Ishikawa (cell line): ENCODE measurements at regions not wholly inside any gene's neighbourhood (a gene's known extent, or its start where the extent isn't known, plus 50 kb on each side); places are given as distances from the start of the nearest gene placed in this dataset.

Source experiments
- CEBPB ChIP-seq: IDR thresholded peaks from 2 replicates; pipeline ENCODE4 v1.6.1; 2012
- CREB1 ChIP-seq: IDR thresholded peaks from 2 replicates; pipeline ENCODE4 v1.6.1; 2012; ENCODE audit warnings: low read depth
- EGR1 ChIP-seq: IDR thresholded peaks from 2 replicates; pipeline ENCODE4 v1.6.1; 2012
- EP300 ChIP-seq: IDR thresholded peaks from 2 replicates; pipeline ENCODE4 v1.6.1; 2012; ENCODE audit warnings: borderline replicate concordance
- FOXM1 ChIP-seq: IDR thresholded peaks from 2 replicates; pipeline ENCODE4 v1.6.1; 2012; ENCODE audit warnings: low read depth, borderline replicate concordance
- NFIC ChIP-seq: IDR thresholded peaks from 2 replicates; pipeline ENCODE4 v1.6.1; 2012
- RAD21 ChIP-seq: IDR thresholded peaks from 2 replicates; pipeline ENCODE4 v1.6.1; 2012; ENCODE audit warnings: low read depth
- TAF1 ChIP-seq: IDR thresholded peaks from 2 replicates; pipeline ENCODE4 v1.6.1; 2012; ENCODE audit warnings: low read depth, mild to moderate bottlenecking
- TCF12 ChIP-seq: IDR thresholded peaks from 2 replicates; pipeline ENCODE4 v1.6.1; 2012; ENCODE audit warnings: low read depth
- TEAD4 ChIP-seq: IDR thresholded peaks from 2 replicates; pipeline ENCODE4 v1.6.1; 2012
- YY1 ChIP-seq: IDR thresholded peaks from 2 replicates; pipeline ENCODE4 v1.6.1; 2012; ENCODE audit warnings: low read depth
- ZBTB7A ChIP-seq: IDR thresholded peaks from 2 replicates; pipeline ENCODE4 v1.6.1; 2012; ENCODE audit warnings: low read depth
- TF ChIP-seq, protein P1 (sequence below): IDR thresholded peaks from 2 replicates; pipeline ENCODE4 v1.6.1; 2012; ENCODE audit warnings: low read depth, mild to moderate bottlenecking
- TF ChIP-seq, protein P2 (sequence below): IDR thresholded peaks from 2 replicates; pipeline ENCODE4 v1.6.1; 2012
- TF ChIP-seq, protein P3 (sequence below): IDR thresholded peaks from 2 replicates; pipeline ENCODE4 v1.6.1; 2012

DNA sequence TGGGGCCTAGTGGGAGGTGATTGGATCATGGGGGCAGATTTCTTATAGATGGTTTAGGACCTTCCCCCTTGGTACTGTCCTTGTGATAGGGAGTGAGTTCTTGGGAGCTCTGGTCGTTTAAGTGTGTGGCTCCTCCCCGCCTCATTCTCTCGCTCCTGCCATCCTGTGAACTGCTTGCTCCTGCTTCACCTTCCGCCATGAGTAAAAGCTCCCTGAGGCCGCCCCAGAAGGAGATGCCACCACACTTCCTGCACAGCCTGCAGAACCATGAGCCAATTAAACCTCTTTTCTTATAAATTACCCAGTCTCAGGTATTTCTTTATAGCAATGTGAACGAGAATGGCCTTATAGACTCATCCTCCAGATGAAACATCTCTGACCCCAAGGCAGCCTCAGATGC is 101.5 kb downstream of the KCNF1 start:
- TF ChIP-seq CREB1 (no peak), TCF12 (no peak), ZBTB7A (no peak), RAD21 (no peak), FOXM1 (no peak), EGR1 (no peak), EP300 (no peak), CEBPB (no peak), YY1 (no peak), NFIC (no peak)
- TF ChIP-seq, protein P1, sequence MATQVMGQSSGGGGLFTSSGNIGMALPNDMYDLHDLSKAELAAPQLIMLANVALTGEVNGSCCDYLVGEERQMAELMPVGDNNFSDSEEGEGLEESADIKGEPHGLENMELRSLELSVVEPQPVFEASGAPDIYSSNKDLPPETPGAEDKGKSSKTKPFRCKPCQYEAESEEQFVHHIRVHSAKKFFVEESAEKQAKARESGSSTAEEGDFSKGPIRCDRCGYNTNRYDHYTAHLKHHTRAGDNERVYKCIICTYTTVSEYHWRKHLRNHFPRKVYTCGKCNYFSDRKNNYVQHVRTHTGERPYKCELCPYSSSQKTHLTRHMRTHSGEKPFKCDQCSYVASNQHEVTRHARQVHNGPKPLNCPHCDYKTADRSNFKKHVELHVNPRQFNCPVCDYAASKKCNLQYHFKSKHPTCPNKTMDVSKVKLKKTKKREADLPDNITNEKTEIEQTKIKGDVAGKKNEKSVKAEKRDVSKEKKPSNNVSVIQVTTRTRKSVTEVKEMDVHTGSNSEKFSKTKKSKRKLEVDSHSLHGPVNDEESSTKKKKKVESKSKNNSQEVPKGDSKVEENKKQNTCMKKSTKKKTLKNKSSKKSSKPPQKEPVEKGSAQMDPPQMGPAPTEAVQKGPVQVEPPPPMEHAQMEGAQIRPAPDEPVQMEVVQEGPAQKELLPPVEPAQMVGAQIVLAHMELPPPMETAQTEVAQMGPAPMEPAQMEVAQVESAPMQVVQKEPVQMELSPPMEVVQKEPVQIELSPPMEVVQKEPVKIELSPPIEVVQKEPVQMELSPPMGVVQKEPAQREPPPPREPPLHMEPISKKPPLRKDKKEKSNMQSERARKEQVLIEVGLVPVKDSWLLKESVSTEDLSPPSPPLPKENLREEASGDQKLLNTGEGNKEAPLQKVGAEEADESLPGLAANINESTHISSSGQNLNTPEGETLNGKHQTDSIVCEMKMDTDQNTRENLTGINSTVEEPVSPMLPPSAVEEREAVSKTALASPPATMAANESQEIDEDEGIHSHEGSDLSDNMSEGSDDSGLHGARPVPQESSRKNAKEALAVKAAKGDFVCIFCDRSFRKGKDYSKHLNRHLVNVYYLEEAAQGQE, result no peak
- TF ChIP-seq, protein P2, sequence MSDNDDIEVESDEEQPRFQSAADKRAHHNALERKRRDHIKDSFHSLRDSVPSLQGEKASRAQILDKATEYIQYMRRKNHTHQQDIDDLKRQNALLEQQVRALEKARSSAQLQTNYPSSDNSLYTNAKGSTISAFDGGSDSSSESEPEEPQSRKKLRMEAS, result no peak
- TF ChIP-seq, protein P3, sequence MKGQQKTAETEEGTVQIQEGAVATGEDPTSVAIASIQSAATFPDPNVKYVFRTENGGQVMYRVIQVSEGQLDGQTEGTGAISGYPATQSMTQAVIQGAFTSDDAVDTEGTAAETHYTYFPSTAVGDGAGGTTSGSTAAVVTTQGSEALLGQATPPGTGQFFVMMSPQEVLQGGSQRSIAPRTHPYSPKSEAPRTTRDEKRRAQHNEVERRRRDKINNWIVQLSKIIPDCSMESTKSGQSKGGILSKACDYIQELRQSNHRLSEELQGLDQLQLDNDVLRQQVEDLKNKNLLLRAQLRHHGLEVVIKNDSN, result no peak

DNA sequence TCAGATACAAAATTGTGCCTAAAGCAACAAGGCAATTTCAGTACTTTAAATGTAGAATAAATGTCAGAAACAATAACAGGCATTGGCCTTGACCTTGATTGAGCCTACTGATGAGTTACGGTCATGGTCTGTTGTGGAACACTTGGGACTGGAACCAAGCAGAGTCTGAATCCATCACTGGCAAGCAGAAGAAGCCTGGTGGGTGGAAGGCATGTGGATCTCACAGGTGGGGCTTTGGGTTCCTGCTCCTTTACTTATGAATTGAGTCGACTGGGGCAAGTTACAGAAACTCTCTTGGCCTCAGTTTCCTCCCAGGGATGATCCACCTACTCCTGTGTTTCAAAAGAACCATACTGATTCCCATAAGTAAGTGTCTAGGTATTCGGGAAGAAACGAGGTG is 102.3 kb downstream of the KCNF1 start:
- TF ChIP-seq ZBTB7A (no peak), EP300 (no peak), RAD21 (no peak)
- TF ChIP-seq, protein P3, result no peak

DNA sequence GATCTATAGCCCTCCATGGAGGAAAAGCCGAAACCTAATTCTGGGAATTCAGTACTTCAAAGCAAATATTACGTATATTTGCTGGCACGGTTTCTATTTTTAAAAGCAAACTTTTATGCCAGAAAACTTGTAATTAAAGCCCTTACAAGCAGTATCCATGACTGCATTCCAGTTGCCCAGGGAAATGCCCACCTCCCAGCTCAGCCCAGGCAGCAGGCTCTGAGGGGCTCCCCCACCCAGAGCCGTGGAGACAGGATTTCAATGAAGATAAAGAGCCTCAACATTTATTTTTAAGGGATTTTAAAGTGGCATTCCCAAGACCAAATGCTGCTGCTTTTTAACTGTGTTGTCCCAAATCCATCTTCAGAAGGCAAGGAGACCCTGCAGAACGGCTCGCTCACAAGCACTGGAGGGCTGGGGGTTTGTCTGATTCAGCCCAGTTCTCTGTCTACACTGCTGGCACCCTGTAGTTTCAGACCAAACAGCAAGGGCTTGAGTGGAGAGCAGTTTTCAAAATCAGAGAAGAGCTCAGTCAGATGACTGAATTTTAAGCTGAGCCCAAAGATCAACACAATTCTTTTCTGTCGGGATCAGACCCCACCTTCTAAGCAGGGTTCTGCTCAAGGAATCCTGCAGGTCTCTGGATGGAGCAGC is 105.1 kb downstream of the KCNF1 start:
- TF ChIP-seq TAF1 (no peak), RAD21 (no peak), YY1 (no peak), EGR1 (no peak), TCF12 (no peak), EP300 (no peak), ZBTB7A (no peak), FOXM1 (no peak), CEBPB (no peak), CREB1 (no peak), TEAD4 (no peak), NFIC (no peak)
- TF ChIP-seq, protein P1, result no peak
- TF ChIP-seq, protein P3, result no peak
- TF ChIP-seq, protein P2, result no peak

DNA sequence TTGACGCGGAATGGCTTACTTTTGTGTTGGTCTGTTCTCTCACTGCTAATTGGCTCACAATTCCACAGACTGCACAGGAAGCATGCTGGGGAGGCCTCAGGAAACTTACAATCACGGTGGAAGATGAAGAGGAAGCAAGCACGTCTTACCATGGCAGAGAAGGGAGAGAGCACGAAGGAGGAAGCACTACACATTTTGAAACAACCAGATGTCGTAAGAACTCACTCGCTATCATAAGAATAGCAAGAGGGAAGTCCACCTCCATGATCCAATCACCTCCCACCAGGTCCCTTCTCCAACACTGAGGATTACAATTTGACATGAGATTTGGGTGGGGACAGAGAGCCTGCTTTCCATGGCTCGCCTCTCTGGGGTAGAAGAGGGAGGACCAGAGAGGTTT is 106.2 kb downstream of the KCNF1 start:
- TF ChIP-seq, protein P3, result no peak
- TF ChIP-seq EGR1 (no peak), YY1 (no peak), EP300 (no peak), FOXM1 (no peak), ZBTB7A (no peak), TCF12 (no peak), NFIC (no peak), TEAD4 (no peak), RAD21 (no peak), CREB1 (no peak), CEBPB (no peak), TAF1 (no peak)
- TF ChIP-seq, protein P2, result no peak
- TF ChIP-seq, protein P1, result no peak
